ENCODE measurements at regions not wholly inside any gene's neighbourhood (a gene's known extent, or its start where the extent isn't known, plus 50 kb on each side); places are given as distances from the start of the nearest gene placed in this dataset.
"Not testable (repeated sequence)": the region's sequence is repeated elsewhere in the genome, so short reads cannot be mapped to it uniquely, and the experiment has no call there.

GRCh38 chr13:107827840-107828549, 387.3 kb downstream of the LIG4 start:
- no peak for DNase-seq

GRCh38 chr13:107824635-107825034, 390.7 kb downstream of the LIG4 start:
- DNase-seq: no peak

GRCh38 chr13:107822006-107822405, 393.3 kb downstream of the LIG4 start:
- no peak for DNase-seq

GRCh38 chr13:107821492-107821891, 393.8 kb downstream of the LIG4 start:
- no peak for DNase-seq

GRCh38 chr13:107819071-107819470, 396.3 kb downstream of the LIG4 start:
- DNase-seq: no peak

- DNase-seq: no peak
These were observed 397.6 kb downstream of the LIG4 start for GRCh38 chr13:107817647-107818287.

- no peak for DNase-seq
These were observed 403.3 kb downstream of the LIG4 start for GRCh38 chr13:107812014-107812412.

GRCh38 chr13:107811233-107812013, 403.9 kb downstream of the LIG4 start:
- no peak for DNase-seq

GRCh38 chr13:107809125-107809524, 406.2 kb downstream of the LIG4 start:
- DNase-seq: no peak

GRCh38 chr13:107808389-107808788, 406.9 kb downstream of the LIG4 start:
- DNase-seq: no peak

GRCh38 chr13:107807306-107808073, 407.8 kb downstream of the LIG4 start:
- DNase-seq: no peak

GRCh38 chr13:107806726-107807125, 408.6 kb downstream of the LIG4 start:
- no peak for DNase-seq

GRCh38 chr13:107803822-107804495, 411.4 kb downstream of the LIG4 start:
- no peak for DNase-seq

- no peak for DNase-seq
These were observed 413.7 kb downstream of the LIG4 start for GRCh38 chr13:107801621-107802020.

- DNase-seq: no peak
These were observed 416.3 kb downstream of the LIG4 start for GRCh38 chr13:107799001-107799400.

- no peak for DNase-seq
These were observed 424.9 kb downstream of the LIG4 start for GRCh38 chr13:107790397-107790796.

- no peak for DNase-seq
These were observed 426.7 kb downstream of the LIG4 start for GRCh38 chr13:107788464-107789165.

GRCh38 chr13:107782646-107783045, 432.7 kb downstream of the LIG4 start:
- DNase-seq: not testable (repeated sequence)

GRCh38 chr13:107778094-107778493, 437.2 kb downstream of the LIG4 start:
- no peak for DNase-seq

- no peak for DNase-seq
These were observed 444.8 kb downstream of the LIG4 start for GRCh38 chr13:107770541-107770940.
